Kidney capillary endothelial cell (primary cell): ENCODE measurements at regions not wholly inside any gene's neighbourhood (a gene's known extent, or its start where the extent isn't known, plus 50 kb on each side); places are given as distances from the start of the nearest gene placed in this dataset.

Experiments used
- DNase-seq: peaks from one replicate; pipeline ENCODE4 v3.0.0-alpha.2; 2018; ENCODE audit warnings: low spot score

GRCh38 chr4:134019657-134020056 is 181.9 kb downstream of the PABPC4L start:
- no peak for DNase-seq

GRCh38 chr4:134018846-134019245 is 182.7 kb downstream of the PABPC4L start:
- DNase-seq, result no peak

GRCh38 chr4:134001057-134001456 is 200.5 kb downstream of the PABPC4L start:
- no peak for DNase-seq

DNA sequence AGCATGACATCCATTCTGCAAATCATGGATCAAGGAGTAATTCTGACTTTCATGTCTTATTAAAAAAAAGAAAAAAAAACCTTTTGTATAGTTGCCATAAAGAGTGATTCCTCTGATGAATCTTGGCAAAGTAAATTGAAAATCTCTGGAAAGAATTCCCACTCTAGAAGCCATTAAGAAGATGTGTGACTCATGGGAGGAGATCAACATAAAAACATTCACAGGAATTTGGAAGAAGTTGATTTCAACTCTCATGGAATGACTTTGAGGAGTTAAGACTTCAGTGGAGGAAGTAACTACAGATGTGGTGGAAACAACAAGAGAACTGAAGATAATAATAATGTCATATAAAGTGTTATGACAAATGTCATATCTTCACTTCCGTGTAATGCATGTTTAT is 204.2 kb downstream of the PABPC4L start:
- DNase-seq, result no peak

DNA sequence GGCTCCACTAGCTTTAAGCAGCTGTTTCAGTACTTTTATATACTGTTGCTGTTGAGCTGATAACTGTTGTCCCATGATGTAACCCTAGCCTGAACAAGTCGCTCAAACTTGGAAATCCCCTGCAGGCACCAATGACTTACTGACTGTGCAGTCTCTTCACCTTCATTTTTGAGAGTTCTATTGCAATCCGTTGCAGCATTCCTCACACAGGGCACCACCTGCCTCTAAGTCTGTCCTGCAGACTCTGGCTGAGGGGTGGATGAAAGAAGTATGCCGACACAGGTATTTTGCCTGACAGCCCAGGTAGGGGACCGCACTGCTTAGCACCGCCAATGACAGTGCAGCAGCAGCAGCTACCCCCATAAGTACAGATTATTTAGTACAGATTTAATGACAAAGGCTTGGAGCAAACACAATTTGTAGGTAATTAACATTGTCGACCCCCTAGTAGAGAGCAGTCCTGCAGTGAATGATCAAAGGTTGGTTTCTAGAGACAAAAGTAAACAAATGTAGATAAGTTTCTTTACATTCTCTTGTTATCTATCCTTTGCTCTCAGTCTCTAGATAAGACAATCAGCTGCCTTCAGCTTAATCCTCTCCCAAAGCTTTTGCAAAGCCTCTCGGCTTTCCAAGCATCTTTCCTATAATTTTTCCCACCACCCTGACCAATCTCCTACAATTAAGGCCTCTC is 205.0 kb downstream of the PABPC4L start:
- no peak for DNase-seq

DNA sequence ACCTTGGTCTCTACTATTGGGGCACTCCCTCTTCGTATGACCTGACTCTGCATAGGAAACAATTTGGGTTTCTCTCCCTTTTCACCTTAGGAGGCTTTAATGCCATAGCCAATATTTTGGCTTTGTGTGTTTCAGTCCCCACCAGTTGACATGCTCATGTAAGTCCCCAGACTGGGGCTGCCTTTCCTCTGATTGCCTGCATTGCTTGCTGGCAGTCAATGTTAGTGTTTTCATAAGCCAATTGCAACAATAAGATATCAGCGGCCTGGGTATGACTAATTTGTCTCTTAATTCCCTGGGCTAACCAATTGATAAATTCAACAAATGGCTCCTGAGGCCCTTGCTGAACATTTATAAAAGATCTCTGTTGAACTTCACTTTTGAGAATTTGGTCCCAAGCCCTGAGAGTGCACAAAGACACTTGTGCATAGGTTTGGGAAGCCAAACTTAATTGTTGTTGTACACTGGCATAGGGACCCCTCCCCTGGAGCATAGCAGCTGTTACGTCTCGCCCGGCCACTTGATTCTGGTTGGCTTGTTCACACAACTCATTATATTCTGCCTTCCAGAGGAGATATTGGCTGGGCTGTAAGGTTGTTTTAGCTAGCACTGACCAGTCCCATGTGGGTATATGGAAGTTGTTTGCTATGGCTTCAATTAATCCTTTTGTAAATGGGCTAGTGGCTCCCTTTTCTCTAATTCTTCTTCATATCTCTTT is 206.2 kb downstream of the PABPC4L start:
- DNase-seq, result no peak

DNA sequence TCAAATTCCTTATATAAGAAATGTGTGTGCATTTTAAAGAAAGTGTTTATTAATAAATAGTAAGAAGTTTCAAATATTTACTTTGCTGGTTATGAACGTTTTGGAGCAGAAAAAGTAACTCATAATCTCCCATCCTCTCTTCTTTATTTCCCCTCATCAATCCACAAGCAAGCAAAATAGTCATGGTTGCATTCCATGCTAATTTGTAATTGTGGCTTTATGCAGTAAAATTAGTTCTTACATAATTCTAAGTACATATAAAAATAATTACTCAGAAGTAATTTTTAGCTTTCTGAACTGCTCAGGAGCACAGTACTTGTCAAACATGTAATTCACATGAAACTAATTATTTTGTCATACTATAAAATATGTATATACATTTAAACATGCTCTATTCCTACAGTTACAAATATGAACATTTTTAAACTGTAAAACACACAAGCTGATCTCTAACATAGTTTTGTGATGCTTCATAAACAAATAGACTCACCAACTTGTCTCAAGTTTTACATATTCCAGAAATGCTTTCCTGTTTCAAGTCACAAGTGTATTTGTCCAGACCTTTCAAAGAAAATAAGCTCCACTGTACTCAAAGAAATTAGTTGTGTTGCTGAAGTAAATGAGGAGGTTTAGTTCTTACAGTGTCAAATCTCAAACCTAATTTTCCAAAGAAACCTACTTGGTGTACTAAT is 218.9 kb downstream of the PABPC4L start:
- DNase-seq, result no peak

GRCh38 chr4:133981327-133981726 is 220.3 kb downstream of the PABPC4L start:
- no peak for DNase-seq

DNA sequence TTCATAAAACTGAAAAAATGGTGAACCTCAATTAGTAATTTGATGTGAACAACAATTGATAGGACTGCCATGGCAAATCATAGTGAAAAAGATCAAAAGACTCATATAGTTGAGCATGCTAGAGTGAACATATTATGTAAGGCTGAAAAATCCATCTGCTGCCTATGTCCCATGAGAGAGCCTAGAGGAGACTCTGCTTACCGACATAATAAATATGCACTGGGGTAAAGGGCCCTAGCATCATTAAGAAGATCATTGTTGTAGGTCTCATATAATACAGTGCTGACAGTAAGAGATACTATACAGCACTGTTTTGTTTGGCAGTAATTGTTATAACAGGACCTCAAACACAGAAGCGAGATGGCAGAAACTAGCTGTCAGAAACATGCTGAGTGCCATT is 229.0 kb downstream of the PABPC4L start:
- DNase-seq, result no peak

DNA sequence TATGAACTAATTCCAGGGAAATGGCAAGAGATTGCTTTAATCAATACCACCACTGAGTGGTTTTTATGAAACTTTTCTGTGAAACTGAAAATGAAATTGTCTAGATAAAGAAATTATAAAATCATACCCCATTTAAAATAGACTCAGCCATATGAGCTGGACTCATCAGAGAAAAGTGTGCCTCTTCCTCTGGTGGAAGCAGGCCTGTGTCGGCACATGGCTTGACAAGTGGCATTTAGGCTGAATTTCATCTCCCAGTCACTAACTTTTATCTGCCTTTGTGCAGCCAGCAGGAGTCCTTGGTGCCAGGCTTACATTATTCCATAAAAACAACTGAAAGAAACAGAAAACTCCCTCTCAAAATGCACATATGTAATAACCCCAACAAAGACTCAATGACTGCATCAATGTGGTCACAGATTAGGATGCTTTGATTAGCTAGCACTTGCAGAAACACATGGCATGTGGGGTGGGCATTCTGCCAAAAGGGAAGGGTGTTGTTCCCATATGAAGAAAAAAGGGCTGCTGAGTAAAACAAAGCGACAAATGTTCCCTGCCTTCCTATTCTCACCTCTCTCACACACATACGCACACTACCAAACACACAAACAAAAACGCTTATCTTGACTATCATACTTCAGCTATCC is 232.3 kb downstream of the PABPC4L start:
- DNase-seq, result peak; percentile 45

- DNase-seq, result no peak
Observed at GRCh38 chr4:133968174-133968573, 233.4 kb downstream of the PABPC4L start.

DNA sequence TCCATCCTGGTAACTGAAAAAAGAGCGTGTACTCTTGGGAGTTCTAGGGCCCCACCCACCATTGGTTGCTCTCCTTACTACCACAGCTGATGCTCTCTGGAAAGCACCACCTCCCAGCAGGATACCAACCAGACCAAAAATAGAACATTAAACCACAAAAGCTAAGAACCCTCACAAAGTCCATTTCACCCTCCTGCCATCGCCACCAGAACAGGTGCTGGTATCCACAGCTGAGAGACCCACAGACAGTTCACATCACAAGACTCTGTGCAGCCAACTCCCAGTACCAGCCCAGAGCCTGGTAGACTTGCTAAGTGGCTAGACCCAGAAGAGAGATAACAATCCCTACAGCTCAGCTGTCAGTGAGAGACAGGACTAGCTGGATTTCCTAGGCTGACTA is 240.6 kb downstream of the PABPC4L start:
- DNase-seq, result no peak

GRCh38 chr4:133943081-133943480 is 258.5 kb downstream of the PABPC4L start:
- no peak for DNase-seq

DNA sequence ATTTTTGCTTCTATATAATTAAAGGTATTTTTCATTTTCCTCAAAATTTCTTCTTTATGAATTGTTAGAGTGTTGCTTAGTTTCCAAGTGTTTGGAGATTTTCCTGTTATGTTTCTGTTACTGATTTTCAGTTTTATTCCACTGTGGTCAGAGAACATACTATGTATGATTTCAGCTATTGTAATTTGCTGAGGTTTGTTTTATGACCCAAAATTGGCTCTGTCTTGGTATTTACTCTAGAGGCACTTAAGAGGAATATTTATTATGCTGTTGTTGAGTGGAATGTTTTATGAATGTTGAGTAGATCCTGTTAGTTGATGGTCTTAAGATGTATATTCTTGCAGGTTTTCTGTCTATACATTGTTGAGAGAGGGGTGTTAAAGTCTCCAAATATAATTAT is 263.5 kb downstream of the PABPC4L start:
- DNase-seq, result no peak

DNA sequence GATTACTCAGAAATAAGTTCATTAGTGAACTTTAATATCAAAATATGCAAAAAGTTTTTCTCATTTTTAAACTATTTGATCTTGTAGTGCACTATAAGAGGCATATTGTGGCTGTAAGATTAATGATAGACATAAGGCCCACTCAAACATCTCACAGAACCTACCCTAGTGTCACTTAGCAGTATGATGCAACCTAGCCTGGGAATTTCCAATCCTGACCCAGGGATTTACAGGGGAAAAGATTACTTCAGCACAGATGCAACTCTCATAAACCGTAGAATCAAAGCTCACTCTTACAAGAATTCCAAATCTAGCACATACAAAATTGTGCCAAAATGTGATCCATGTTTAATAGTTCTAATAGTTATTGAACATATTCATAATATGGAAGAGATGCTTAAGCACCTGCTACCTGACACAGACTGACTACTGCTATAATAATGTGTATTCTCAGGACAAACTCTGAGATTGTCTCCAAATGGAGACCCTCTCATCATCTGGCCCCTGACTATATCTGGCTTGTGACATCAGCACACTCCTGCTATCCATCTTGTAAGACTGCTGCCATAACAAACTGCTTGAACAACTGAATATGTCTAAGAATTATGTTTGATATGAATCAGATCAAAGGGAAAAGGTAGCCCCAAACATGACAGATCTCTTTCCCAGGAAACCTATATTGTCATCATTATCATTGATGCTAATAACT is 271.9 kb downstream of the PABPC4L start:
- no peak for DNase-seq

DNA sequence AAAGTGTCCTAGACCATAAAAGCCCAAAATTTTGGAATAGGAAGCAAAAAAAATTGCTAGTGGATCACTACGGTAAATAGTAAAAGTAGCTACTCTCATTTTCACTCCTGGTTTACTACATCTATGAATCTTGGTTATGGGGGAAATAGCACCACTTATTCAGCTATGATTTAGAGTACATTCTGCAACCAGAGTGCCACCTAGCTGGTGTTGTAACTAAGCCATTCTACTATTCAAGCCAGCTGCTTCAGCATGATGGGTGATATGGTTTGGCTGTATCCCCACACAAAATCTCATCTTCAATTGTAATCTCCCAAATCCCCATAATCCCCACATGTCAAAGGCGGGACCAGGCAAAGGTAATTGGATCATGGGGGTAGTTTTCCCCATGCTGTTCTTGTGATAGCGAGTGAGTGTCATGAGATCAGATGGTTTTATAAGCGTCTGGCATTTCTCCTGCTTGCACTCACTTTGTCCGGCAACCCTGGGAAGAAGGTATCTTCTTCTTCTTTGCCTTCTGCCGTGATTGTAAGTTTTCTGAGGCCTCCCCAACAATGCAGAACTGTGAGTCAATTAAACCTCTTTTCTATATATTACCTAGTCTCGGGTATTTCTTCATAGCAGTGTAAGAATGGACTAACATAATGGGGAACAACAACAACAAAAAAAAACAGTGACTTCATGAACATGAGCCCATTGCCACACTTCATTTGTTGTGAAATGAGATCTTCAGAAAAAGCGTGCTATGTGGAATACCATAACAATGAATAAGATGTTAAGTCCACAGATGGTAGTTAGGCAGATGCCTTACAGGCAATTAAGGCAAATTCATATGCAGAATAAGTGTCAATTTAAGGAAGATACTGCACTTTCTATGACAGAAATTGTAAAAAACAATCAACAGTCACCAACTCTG is 280.1 kb downstream of the PABPC4L start:
- no peak for DNase-seq

GRCh38 chr4:133920236-133920635 is 281.4 kb downstream of the PABPC4L start:
- DNase-seq, result peak; percentile 1

- DNase-seq, result no peak
Observed at GRCh38 chr4:133910165-133910564, 291.4 kb downstream of the PABPC4L start.

GRCh38 chr4:133903029-133903428 is 298.6 kb downstream of the PABPC4L start:
- no peak for DNase-seq

DNA sequence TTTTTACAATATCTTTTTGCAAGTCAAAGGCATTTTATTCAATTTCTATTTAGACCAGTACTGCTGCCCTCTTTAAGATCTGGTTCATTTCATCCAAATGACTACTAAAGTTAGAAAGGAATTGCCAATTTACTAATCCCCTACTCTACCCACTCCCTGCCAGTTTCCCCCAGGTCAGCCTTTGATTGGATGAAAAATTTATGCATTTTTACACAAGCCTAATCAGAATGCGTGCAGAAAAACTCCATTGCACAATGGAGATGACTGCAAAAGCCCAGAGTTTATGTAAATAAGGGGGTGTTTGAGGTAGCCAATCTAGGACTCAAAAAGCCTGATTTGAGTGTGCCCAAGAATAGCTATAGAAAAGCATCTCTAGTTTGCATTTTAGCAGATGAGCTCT is 310.6 kb downstream of the PABPC4L start:
- DNase-seq, result no peak

GRCh38 chr4:133887723-133888122 is 313.9 kb downstream of the PABPC4L start:
- no peak for DNase-seq
